DMS153 treated with DMSO at 0.1 percent for 48 hours (cell line): ENCODE measurements at regions not wholly inside any gene's neighbourhood (a gene's known extent, or its start where the extent isn't known, plus 50 kb on each side); places are given as distances from the start of the nearest gene placed in this dataset.
"Not testable (repeated sequence)": the region's sequence is repeated elsewhere in the genome, so short reads cannot be mapped to it uniquely, and the experiment has no call there.

Experiments
- DNase-seq: peaks from one replicate; lab custom pipeline; 2025; ENCODE audit not compliant: unreplicated experiment; lab: John Stamatoyannopoulos, UW

DNA sequence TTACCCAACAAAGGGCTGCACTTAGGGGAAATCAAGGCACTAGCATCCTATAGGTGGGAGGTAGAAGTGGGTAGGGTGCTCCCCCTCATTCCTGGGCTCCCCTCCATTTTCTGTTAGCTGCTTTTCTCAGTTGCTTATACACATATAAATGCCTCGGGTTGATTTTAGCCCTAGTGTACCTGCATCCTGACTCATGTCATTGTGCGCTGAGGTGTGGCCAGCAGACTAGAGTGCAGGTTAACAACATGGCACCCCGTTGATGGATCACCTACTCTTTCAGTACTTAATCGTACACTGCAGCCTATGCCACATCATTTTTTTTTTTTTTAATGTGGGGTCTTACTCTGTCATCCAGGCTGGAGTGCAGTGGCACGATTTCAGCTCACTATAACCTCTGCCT is 144.0 kb upstream of the ITGB1 start:
- DNase-seq: no peak

DNA sequence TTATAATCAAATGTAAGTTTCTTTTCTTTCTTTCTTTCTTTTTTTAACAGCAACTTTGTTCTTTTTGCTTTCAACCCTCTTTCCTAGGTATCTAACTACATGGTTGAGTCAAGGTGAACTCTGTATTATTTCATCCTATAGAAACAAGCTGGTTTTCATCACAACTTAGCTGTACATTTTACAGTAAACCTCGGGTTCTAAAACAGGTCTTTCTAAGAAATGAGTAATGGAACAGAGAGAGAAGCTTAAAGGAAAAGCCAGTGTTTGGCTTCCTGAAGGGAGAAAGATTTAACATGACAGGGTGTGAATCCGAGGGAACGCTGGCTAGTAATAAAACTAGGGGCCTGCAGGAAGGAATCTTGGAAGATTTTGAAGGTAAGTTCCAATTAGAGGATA is 143.4 kb upstream of the ITGB1 start:
- no peak for DNase-seq

DNA sequence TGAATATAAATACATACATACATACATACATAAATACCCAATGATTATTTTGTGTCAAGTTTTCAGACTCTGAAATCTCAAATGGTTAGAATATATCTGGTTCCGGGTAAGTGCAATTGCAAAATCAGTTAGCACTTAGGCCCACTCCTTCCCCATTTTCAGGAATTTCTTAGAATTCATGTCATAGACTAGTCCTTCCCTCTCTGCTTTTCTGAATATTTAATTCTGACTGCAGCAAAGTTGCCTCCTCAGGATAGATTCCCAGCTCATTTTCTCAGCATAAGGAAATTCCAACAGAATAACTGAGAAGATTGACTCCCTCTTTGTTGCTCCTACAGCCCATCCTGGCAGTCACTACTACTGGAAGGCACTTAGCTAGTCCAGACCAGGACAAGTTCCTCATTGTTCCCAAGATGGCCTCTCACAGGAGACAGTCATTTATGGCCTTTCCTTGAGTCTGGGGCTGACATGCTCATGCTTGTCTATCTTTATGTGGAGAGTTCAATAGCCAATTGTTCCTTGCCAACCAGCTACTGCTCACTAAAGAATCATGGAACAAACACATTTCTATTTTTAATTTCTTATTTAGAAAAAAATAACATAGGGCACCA is 142.9 kb upstream of the ITGB1 start:
- no peak for DNase-seq

DNA sequence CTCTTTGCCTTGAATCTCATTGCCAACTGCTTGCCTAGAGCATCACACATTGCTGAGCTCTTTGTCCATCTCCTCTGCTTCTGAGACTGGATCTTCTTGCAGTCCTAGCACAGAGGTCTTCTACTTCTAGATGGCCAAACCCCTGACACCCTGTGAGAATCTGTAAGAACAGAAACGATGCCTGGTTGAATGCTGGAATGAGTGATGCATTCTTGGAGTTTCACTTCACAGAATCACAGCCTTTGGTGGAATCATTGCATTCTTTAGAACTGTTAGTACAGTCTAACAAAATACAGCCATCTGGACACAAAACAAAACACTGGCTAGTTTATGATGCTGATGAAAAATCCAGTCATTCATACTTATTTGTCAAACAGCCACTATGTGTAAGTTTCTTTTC is 141.7 kb upstream of the ITGB1 start:
- DNase-seq: no peak

DNA sequence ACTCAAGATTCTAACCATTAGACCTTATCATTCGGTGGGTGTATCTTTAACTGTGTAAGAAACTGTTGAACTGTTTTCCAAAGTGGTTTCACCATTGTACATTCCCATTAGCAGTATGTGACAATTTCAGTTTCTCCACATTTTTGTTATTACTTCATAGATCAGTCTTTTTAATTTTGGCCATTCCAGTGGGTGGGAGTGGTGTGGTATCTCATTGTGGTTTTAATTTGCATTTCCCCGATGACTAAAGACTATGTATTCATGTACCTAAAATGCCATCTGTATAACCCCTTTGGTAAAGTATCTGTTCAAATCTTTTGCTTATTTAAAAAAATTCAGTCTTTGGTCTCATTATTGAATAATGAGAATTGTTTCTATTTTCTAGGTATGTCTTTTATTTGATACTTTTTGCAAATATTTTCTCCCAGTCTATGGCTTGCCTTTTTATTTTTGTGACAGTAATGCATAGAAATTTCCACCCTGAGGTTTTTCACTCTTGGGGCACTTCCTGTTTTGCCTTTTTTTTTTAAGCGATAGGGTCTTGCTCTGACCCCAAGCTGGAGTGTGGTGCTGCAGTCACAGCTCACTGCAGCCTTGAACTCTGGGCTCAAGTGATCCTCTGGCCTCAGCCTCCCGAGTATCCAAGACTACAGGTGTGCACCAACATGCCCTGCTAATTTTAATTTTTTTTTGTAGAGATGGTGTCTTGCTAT is 141.1 kb upstream of the ITGB1 start:
- DNase-seq: no peak

DNA sequence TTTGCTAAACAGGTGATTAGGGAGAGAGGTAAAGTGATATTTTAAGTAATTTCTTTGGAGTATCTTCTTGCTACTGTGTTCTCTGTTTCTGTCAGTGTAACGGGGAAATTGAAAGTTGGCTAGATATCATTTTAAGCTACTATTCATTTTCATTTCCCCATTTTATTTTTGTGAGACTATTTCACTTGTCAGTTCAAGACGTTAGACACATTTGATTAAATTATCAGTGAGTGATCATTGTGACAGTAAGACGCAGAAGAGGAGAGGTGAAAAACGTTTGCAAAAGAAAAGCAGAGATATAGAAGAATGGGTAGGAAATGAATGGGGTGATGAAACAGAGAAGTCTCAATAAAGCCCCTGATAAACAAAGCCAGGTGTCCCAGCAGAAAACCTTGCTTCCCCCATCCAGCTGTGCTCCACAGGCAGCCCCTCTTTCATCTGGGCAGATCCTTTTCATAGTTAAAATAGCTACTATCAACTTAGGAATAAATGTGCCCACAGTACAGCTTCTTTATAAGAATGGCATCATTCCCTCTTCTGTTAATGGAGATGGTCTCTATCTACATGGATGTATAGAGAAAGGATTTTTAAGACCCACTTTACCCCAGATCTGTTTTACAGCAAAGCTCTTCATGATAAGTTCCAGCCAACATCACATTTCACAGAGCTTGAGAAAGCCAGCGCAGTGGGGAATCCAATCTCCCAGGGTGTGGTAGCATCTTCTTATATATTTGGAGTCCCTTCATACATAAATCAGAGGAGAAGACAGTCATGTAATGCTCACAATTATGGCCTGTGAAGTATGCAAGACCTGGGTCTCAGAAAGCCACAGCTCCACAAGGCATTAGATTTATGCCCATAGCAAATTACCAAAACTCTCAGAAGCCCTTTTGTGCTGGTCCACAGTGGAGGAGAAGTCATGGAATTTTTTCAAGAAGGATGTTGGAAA is 138.1 kb upstream of the ITGB1 start:
- DNase-seq: no peak

DNA sequence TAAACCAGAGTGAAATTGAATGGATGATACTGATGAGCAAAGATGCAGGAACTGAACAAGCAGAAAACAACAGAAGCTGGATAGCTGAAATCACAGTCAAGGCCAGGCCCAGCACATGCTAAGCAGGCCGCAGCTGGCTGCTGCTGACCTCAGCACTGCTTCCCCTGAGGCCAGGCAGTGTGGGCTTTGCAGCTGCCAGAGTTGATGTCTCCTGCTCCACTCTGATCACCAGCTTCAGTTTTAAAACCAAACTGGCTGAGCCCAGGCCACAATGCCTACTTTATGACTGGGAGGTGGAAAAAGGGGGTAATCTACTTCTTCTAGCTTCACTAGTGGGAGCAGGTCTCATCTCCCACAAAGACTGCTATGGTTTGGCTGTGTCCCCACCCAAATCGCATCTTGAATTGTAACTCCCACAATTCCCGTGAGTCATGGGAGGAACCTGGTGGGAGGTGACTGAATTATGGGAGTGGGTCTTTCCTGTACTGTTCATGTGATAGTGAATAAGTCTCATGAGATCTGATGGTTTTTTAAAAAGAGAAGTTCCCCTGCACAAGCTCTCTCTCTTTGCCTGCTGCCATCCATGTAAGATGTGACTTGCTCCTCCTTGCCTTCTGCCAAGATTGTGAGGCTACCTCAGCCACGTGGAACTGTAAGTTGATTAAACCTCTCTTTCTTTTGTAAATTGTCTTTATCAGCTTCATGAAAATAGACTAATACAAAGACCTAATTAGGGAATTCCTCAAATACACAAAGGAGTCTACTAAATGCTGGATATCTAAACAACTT is 136.4 kb upstream of the ITGB1 start:
- DNase-seq: no peak

DNA sequence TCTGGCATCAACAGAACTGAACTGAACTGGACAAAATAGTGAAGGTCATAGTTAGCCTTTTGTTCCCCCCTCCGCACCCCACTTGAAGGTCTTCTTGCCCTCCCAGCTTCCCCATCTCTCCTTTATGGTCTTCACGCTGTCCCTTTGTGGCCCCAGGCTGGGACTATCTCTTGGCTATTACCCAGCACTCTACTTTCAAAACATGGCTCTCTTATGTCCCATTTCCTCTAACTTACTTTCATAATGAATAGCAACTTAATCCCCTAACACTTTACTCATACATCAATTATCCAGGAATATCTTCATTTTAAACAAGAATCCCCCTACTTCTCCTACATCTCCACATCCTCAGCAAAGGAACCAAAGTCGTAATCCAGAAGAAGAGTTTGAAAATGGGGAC is 135.3 kb upstream of the ITGB1 start:
- no peak for DNase-seq

DNA sequence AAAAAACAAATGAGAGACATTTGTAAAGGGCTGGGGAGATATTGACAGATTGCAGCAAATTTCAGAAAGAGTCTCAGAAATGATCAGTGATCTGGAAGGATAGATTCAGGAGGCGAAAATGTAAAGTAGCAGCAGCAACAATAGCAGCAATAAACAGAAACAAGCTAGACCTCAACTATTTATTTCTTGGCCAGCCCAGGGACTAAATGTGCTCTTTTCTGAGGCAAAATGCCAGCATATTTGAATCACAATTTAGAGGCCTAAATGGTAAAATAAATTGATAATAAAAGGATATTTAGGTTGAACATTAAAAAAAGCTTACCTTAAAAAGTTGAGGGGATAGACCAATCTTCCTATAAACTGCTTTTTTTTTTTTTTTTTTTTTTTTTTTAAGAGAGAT is 134.6 kb upstream of the ITGB1 start:
- DNase-seq: no peak

DNA sequence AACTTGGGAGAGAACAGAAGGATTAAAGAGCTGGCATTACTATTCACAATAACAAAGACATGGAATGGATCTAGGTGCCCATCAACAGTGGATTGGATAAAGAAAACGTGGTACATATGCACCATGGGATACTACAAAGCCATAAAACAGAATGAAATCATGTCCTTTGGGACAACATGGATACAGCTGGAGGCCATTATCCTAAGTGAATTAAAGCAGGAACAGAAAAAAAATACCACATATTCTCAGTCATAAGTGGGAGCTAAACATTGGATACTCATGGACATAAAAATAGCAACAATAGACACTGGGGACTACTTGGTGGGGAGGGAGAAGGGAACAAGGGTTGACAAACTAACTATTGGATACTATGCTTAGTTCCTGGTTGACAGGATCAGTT is 133.2 kb upstream of the ITGB1 start:
- no peak for DNase-seq

DNA sequence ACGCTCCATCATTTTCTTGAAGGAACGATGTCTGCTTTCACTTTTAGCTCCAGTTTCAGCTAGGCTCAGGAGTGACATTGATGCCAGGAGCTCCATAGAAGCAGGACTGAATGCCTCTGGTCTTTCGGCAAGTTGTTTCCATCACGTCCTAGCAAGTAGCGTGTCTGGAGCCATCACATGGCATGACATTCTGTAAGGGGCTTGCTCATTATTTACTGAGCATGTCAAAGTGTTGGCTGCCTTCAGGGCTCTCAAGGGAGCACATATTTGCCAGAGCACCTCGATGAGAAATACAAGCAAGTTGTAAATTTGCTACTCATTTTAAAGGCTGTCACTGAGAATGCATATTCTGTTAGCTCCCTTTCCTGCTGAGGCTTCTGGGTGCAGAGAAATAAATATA is 131.0 kb upstream of the ITGB1 start:
- no peak for DNase-seq

DNA sequence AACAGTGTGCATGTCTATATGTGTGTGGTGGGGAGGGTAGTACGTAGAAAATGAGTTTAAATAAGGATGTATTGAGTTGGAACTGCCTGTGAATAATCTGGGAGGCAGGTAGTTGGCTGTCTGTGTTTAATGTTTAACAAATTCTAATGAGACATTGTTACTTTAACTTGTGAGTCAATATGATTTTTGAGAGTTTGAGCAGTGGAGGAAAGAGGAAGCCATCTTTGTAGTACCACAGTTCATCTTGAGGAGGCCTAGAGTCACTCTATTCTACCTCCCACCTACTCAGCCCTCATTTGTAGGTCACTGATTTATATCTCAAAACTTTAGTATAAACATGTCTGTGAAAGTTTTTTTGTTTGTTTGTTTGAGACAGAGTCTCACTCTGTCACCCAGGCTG is 129.9 kb upstream of the ITGB1 start:
- no peak for DNase-seq

DNA sequence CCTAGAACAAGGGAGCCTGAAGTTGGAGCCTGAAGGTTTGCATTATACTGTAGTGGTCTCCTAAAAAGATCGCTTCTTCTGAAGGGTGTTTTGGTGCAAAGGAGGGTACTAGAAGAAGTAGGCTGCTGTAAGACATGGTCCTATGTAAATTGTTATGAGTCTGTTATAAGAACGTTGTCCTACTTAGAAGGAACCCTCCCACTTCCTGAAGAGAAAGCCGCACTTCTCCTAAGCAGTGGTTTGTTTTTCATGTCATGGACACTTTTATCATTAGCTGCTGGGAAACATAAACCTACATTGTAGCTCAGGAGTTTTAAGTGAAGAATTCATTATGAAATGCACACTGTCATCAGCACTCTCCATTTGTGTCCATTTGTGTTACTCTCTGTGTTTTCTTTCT is 129.1 kb upstream of the ITGB1 start:
- no peak for DNase-seq

DNA sequence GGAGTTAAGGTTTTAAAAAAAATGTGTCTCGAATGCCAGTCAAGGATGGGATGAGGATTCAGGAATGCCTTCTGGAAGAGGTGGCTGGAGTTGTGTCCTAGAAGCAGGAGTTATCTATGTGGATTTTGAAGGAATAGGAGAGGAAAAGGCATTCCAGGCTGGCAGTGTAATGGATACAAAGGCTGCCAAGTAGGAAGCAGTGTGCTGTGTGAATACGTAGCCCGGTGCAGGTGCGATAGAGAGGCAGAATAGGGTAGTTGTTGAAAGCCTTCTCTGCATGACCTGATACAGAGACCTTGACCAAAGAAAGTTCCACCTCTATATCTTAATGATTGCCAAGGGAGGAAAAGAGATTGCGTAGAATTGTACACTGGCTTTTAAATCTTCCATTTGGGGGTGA is 128.1 kb upstream of the ITGB1 start:
- no peak for DNase-seq

DNA sequence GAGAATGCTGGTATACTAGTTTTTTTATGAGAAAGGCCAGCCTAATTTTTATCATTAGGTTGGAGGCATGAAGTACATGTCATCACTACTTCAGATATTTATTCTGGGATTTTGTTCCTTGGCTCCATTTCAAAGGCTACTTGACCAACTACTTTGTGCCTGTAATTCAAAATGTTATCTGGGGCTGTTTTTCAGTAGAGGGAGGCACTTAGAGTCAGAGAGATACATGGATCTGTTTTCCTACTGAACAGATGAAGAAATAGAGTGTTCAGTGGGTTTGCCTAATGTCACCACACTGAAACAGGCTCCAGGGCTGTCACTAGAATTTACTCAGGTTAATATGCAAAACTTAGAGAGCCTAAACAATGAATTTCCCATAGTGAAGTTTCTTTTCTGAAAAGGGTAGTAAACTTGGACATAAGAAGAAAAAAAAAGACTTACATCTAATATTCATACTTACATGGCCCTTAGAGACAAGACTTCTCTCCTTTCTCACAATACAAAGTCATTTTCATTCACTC is 127.3 kb upstream of the ITGB1 start:
- no peak for DNase-seq

DNA sequence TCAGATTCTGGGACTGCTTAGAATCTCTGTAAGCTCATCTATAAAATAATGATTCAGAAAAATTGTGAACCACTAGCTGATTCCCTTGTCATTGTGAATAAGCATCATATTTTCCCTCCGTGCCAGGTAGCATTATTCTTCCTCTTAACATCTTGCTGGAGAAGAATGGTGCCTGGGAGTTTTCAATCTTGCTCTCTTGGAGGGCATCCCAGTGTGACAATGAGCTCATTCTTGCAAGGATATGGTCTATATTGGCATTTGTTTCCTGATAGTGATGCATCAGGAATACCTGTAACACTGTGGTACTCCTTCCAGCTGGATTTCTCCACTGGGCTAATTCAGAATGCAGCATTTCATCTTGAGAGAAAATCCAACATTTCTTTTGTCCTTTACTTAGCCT is 126.4 kb upstream of the ITGB1 start:
- no peak for DNase-seq

DNA sequence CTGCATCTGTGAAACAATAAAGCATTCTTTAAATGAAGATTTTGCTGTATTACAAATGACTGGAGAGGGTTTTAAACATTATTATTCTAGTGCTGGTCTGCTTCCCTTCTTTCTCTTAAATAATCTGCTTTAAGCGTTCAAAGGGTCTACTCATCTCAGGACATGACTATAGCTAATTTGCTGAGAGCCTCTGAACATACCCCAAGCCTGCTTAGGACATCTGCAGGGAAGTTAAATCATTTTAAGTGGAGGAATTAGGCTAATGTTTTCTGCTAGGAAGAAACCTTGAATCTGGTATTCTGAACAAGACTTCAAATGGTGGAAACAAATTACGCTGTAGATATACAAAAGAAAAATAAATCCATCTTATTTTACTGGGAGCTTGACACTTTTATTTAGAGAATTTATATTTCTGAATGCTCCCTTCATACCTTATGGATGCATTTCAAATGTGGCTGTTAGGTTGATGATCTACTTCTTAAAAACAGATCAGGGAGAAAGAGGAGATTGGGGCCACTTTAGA is 124.4 kb upstream of the ITGB1 start:
- DNase-seq: no peak

DNA sequence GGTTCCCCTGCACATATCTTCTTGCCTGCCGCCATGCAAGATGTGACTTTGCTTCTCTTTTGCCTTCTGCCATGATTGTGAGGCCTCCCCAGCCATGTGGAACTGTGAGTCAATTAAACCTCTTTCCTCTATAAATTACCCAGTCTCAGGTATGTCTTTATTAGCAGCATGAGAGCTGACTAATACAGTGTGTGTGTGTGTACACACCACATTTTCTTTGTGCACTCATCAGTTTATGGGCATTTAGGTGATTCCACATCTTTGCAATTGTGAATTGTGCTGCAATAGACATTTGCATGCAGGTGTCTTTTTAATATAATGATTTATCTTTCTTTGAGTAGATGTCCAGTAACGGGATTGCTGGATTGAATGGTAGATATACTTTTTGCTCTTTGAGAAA is 122.4 kb upstream of the ITGB1 start:
- not testable (repeated sequence) for DNase-seq

DNA sequence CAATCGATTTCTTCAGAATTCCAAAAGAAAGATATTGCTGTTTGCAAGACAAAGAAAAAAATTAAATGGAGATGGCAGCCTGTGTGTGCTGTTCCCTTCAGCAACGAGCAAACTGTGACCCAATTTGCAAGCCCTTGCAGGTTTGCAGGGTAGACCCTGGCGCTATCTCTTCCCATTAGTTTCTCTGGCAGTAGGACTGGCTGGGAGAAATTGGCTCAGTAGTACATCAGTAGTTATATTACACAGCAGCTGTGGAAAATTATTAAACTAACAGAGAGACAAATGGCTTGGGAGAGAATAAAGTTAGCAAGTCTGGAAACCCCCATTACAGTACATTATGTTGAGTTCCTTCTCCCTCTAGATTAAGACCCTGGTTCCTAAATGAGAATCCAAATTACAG is 116.4 kb upstream of the ITGB1 start:
- DNase-seq: no peak

DNA sequence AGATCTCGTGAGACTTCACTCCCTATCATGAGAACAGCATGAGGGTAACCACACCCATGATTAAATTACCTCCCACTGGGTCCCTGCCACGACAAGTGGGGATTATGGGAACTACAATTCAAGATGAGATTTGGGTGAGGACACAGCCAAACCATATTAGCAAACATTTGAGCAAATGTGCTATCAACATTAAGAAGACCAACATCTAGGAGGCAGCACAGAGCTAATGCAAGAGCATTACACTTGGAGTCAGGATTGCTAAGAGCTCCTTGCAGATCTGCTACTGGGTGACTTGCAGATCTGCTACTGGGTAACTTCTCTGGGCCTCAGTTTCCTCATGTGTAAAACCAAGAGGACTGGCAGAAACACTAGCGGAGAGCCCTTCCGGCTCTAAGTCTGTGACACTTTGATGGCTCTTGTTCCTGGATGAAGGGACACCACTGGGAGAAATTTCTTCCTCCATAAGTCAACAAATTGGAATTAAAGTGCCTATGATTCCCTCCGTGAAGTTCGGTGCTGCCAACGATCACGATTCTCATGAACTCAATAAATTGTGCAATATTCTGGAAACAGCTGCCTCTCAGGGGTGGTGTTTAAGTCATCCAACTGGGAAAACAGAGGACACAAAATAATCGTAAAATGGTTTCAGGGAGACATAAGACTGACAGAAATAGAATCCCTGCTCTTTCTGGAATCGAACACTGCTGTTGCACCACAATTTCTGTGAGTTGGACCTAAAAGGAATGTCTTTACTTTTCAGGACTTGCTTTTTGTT is 115.8 kb upstream of the ITGB1 start:
- no peak for DNase-seq
